Stimulated activated CD4-positive, alpha-beta T cell treated with anti-CD3 and anti-CD28 coated beads, TNF-alpha, amount 100 ng/mL, for 24 hours (primary cell): ENCODE measurements at regions not wholly inside any gene's neighbourhood (a gene's known extent, or its start where the extent isn't known, plus 50 kb on each side); places are given as distances from the start of the nearest gene placed in this dataset.
"Not testable (repeated sequence)": the region's sequence is repeated elsewhere in the genome, so short reads cannot be mapped to it uniquely, and the experiment has no call there.

Source experiments
- DNase-seq, 3 experiments: peaks; one replicate each; pipeline ENCODE4 v3.0.0-alpha.2; 2020; ENCODE audit warnings: low read depth in 3 of 3

GRCh38 chrX:129361576-129361975 is 161.7 kb downstream of the SMARCA1 start:
- no peak for DNase-seq

DNA sequence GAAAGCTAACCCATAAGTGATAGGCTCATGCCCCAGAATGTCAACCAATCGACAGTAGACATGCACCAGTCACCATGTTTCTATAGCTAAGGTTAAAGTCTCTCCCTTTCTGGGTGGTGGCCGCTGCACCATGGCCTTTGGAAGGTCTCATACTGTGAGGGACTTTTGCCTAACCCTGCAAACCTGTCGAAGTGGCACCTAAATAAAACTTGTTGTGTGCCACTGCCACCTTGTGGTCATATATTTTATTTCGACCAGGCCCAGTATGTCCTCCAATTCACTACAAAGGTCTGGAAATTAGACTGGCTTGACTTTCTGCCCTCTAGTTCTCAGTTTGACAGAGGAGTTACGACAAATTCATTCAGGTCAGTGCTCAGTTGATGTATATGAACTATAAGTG is 163.1 kb downstream of the SMARCA1 start:
- DNase-seq, result peak; percentile 1 to 13 (median 2)

DNA sequence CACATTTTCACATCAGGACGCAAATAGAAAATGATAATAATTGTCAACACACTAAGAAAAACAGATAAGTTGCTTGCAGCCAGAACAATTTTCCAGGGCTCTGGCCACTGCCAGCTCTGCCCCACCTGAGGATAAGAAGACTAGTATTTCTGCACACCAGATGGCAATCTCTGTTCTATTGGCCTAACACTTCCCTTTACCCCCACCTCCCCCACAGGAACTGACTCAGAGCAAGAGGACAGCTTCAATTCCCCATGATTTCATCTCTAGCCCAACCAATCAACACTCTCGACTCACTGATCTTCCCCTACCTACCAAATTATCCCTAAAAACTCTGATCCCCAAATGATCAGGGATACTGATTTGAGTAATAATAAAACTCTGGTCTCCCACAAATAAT is 164.0 kb downstream of the SMARCA1 start:
- no peak for DNase-seq

DNA sequence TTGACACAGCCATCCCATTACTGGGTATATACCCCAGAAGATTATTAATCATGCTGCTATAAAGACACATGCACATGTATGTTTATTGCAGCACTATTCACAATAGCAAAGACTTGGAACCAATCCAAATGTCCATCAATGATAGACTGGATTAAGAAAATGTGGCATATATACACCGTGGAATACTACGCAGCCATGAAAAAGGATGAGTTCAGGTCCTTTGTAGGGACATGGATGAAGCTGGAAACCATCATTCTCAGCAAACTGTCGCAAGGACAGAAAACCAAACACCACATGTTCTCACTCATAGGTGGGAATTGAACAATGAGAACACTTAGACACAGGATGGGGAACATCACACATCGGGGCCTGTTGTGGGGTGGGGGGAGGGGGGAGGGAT is 165.9 kb downstream of the SMARCA1 start:
- not testable (repeated sequence) for DNase-seq

DNA sequence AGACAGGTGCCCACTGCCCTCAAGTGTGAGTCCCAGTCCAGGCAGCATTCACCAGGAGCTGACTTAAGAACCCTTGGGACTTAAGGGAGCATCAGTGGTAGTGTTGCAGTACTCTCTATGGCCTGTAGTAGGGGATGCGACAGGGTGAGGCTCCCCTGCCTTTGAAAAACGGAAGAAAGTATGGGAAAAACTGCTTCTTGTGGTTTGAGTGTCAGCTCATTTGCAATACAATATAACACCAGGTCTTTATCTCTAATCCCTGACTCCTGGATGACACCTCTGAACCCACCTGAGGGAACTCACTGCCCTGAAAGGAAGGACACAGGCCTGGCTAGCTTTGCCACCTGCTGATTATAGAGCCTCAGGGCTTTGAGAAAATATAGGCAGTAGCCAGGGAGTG is 176.0 kb downstream of the SMARCA1 start:
- no peak for DNase-seq

GRCh38 chrX:129346574-129346973 is 176.7 kb downstream of the SMARCA1 start:
- DNase-seq, result no peak

DNA sequence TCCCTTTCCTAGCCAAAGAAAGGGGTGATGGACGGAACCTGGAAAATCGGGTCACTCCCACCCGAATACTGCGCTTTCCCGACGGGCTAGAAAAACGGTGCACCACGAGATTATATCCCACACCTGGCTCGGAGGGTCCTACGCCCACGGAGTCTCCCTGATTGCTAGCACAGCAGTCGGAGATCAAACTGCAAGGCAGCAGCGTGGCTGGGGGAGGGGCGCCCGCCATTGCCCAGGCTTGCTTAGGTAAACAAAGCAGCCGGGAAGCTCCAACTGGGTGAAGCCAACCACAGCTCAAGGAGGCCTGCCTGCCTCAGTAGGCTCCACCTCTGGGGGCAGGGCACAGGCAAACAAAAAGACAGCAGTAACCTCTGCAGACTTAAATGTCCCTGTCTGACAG is 186.0 kb downstream of the SMARCA1 start:
- DNase-seq, result not testable (repeated sequence)

GRCh38 chrX:129323115-129323514 is 200.2 kb downstream of the SMARCA1 start:
- no peak for DNase-seq

DNA sequence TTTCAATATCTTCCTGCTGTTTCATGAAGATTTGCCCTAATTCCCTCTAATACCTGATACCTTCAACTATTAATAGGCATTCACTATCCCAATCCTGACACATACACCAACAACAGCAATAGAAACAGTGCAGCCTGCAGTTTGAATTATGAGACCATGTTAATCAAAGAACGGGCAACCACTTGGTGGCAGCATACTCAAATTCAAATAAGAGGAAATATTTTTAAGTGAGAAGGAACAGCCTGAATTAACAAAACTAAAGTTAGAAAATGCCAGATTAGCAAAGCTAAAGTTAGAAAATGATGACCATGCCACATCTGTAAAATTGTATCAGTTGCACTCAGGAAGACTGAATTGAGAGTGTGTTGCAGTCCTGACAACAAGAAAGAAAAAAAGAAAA is 204.9 kb downstream of the SMARCA1 start:
- DNase-seq, result no peak

DNA sequence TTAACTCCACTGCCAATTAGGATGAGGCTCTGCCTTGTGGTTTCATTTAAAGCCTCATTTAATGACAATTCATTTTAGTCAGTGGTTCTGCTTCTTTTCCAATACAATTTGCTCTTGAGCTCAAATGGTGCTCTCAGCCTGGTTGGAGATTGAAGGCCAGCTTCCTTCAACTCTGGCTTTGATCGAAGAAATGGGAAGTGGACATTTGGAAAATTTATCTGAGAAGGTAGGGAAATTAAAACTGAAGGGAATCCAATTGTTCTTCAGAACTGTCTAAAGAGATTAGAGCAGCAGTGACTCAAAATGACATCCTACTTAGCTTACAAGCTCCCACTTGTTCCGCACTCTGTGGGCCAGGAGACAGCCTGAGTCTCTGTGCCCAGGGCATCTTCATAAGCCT is 206.8 kb downstream of the SMARCA1 start:
- DNase-seq, result no peak

GRCh38 chrX:129310000-129310399 is 213.3 kb downstream of the SMARCA1 start:
- no peak for DNase-seq

- no peak for DNase-seq
Measured at GRCh38 chrX:129262912-129263311, 260.4 kb downstream of the SMARCA1 start.

- DNase-seq, result not testable (repeated sequence)
Measured at GRCh38 chrX:129255516-129255915, 267.8 kb downstream of the SMARCA1 start.

- no peak for DNase-seq
Measured at GRCh38 chrX:129249563-129249962, 273.7 kb downstream of the SMARCA1 start.

GRCh38 chrX:129247642-129248041 is 275.6 kb downstream of the SMARCA1 start:
- no peak for DNase-seq

- DNase-seq, result no peak
Measured at GRCh38 chrX:129239371-129239770, 283.9 kb downstream of the SMARCA1 start.

DNA sequence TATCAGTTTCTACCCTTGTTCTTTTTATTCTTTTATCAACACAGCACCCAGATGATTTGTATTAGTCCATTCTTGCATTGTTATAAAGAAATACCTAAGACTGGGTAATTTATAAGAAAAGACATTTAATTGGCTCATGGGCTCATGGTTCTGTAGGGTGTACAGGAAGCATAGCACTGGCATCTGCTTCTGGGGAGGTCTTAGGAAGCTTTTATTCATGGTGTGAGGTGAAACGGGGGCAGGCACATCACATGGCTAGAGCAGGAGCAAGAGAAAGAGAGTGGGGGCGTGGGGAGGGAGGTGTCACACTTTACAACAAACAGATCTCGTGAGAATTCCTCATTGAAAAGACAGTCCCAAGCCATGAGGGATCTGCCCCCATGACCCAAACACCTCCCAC is 285.3 kb downstream of the SMARCA1 start:
- no peak for DNase-seq

DNA sequence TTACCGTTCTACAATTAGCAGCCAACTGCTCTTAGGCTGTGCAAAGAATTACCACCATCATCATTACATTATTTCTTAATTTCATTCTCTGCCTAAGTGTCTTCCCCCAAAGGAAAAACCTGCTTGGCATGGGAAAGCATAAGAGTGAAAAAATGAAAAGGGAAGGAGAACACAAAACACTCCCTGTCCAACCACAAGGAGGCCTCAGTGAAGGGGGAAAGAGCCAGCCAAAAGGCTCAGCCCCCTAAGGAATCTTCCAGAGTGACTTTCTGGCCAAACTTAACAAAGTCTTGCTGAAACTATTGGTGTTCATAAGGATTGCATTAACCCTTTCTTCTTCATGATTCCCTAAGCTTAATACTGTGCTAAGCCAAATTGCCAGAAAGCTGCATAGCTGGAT is 287.4 kb downstream of the SMARCA1 start:
- DNase-seq, result no peak

DNA sequence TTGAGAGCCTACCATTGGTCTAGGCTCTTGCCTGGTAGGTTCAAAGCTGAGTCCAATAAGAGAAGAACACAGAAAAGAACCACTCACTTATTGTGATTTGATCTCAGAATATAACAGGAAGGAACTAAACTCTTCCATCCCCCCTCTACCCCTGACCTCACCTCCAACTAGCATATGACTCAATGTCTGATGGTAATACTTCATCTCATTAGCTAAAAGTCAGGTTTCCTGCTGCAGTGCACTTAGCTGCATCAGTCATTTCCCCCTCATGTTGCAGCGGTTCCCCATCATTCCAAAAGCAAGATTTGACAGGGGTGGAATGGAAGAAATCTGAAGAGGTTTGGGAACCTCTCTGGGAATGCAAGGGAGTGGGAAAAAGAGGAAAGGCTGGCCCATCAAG is 289.5 kb downstream of the SMARCA1 start:
- no peak for DNase-seq

GRCh38 chrX:129230850-129231512 is 292.3 kb downstream of the SMARCA1 start:
- DNase-seq, result no peak

- no peak for DNase-seq
Measured at GRCh38 chrX:129230168-129230567, 293.1 kb downstream of the SMARCA1 start.

DNA sequence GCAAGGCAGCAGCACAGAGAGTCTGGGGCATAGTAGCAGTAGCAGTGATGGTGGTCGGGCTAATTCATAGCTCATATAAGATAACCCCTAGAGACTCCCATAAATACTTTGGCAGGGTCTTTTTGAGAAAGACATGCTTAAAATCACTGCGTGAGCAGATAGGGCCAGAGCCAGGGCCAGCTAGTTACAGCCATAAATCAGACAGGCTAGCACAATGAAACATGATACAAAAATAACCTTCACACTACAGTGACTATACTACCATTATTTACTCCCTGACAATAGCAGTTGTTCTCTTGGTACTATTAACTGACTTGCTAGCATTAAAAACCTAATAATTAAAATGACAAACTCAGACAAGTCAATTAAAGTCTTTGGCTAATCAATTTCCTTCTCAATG is 295.9 kb downstream of the SMARCA1 start:
- no peak for DNase-seq

DNA sequence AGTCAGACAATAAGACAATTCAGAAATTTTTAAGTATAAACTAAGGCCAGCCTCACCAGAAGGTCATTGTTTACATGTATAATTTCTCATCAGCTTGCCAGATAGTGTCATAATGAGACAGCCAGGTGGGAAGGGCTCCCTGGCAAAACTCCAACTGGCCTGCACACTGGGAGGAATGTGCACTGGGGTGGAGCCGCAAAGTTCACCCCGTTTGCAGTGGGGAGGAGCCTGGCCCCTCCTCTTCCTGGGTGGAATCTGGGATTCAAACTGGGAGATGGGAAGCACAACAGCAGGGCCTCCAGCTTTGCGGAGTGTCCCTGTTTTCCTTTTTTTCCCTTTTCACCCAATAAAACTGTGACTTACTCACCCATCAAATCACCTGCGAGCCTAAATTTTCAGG is 329.9 kb downstream of the SMARCA1 start:
- no peak for DNase-seq

DNA sequence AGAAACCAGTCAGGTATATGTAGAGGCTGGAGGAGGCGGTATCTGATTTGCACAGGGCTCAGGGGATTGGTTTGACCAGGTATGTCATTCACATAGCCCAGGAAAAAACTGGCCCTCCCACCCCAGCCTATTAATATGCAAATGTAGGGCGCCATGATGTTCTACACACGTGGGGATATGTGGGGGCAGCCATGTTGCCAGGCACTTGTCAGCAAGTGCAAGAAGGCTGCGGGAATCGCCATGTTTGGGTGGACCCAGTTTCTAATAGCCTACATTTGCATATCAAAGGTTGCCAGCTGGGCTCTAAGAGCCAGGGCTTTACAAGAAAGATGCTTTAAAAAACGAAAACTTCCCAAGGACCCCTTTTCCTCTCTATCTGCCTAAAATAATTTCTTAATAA is 335.1 kb downstream of the SMARCA1 start:
- DNase-seq, result no peak
